H1 (cell line): ENCODE measurements at regions not wholly inside any gene's neighbourhood (a gene's known extent, or its start where the extent isn't known, plus 50 kb on each side); places are given as distances from the start of the nearest gene placed in this dataset.

Experiments
- HDAC6 ChIP-seq: IDR thresholded peaks from one replicate; pipeline ENCODE4 v1.7.1; 2012; ENCODE audit warnings: low read depth, mild to moderate bottlenecking, inconsistent platforms, low read length, moderate library complexity
- MAX ChIP-seq: IDR thresholded peaks from 2 replicates; pipeline ENCODE4 v1.6.1; 2012; ENCODE audit warnings: inconsistent platforms
- RFX5 ChIP-seq: IDR thresholded peaks from 2 replicates; pipeline ENCODE4 v1.6.1; 2011; ENCODE audit warnings: low read depth, low read length, improper control_type of control experiment, borderline replicate concordance

- TF ChIP-seq RFX5 (no peak), HDAC6 (no peak), MAX (no peak)
- TF ChIP-seq, all 59 proteins: peak for 0
Observed at GRCh38 chr11:69580529-69580928, 60.4 kb upstream of the CCND1 start (continued).
